ENCODE measurements at regions not wholly inside any gene's neighbourhood (a gene's known extent, or its start where the extent isn't known, plus 50 kb on each side); places are given as distances from the start of the nearest gene placed in this dataset.
A peak's percentile ranks its signal among the peaks of the same experiment; 100 is the strongest.

GRCh38 chr17:14701886-14702285 lies 401.0 kb downstream of the HS3ST3B1 start:
- H3K4me1 Mint-ChIP-seq (ENCODE audit: low read depth, unreplicated experiment): peaks cover 7% of the 10 kb centered on the region
- Histone ChIP-seq H3K27me3 (replicated peaks; ENCODE audit: control insufficient read depth, insufficient read depth, low read length) (no peaks in the 10 kb centered on the region), H3K9me3 (no peaks in the 10 kb centered on the region), H3K36me3 (ENCODE audit: control insufficient read depth, insufficient read depth, low read length) (no peaks in the 10 kb centered on the region), H3K4me3 (ENCODE audit: low read depth, low read length) (no peak overlapping the region), H3K4me1 (peaks cover 10% of the 10 kb centered on the region; the same call in 1 of the 2 replicates)
- no peak overlapping the region for H3K4me3 Mint-ChIP-seq (ENCODE audit: unreplicated experiment)
- H3K36me3 Mint-ChIP-seq (ENCODE audit: insufficient read depth, unreplicated experiment): no peaks in the 10 kb centered on the region
- intact Hi-C loops (cut with micrococcal nuclease; ENCODE audit: unreplicated experiment): no loop called here
- H3K9me3 Mint-ChIP-seq (ENCODE audit: unreplicated experiment): no peaks in the 10 kb centered on the region
- H3K27me3 Mint-ChIP-seq (ENCODE audit: insufficient read depth, unreplicated experiment): no peaks in the 10 kb centered on the region
- BruUV-seq (replicated peaks): no TSS peak
- no peak overlapping the region for H3K27ac Mint-ChIP-seq (ENCODE audit: unreplicated experiment)
- DNase-seq: no peak
- ChIA-PET POLR2A (no interaction called here), CTCF (no interaction called here)
- TF ChIP-seq, protein P1, sequence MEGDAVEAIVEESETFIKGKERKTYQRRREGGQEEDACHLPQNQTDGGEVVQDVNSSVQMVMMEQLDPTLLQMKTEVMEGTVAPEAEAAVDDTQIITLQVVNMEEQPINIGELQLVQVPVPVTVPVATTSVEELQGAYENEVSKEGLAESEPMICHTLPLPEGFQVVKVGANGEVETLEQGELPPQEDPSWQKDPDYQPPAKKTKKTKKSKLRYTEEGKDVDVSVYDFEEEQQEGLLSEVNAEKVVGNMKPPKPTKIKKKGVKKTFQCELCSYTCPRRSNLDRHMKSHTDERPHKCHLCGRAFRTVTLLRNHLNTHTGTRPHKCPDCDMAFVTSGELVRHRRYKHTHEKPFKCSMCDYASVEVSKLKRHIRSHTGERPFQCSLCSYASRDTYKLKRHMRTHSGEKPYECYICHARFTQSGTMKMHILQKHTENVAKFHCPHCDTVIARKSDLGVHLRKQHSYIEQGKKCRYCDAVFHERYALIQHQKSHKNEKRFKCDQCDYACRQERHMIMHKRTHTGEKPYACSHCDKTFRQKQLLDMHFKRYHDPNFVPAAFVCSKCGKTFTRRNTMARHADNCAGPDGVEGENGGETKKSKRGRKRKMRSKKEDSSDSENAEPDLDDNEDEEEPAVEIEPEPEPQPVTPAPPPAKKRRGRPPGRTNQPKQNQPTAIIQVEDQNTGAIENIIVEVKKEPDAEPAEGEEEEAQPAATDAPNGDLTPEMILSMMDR (IDR thresholded peaks at IDR 0.05; ENCODE audit: insufficient read depth in 1 of 2, low read depth in 1 of 2, low read length in 1 of 2, severe bottlenecking in 1 of 2, unreplicated experiment in 1 of 2): no peak

DNA sequence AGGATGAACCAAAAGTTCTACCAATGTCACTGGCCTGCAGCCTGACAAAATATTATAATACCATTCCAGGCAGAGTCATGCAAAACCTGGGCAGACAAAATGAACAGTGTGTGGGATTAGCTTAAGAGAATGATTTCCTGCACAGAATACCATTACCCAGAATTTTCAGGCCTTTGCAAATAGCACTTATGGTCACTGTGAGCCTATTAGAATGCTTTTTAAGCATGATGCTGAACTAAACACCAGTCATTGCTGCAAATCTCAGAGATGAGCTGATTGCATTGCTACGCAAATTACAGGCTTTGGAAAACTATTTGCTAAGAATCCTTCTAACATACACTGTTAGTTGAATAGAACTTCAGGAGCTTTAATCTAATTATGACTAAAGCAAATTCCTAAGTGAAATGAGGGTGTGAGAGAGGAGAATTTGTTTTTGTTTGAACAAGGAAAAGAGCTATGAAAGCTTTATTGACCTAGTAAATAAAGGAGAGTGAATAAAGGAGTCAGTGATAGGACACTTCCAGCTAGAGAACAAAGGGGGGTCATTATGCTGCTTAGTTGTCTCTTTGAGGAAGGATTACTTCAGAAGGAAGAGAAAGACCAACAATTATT lies 398.8 kb downstream of the HS3ST3B1 start:
- no peak overlapping the region for H3K4me3 Mint-ChIP-seq (ENCODE audit: unreplicated experiment)
- H3K27me3 Mint-ChIP-seq (ENCODE audit: insufficient read depth, unreplicated experiment): no peaks in the 10 kb centered on the region
- Histone ChIP-seq H3K36me3 (ENCODE audit: control insufficient read depth, insufficient read depth, low read length) (no peaks in the 10 kb centered on the region), H3K27me3 (replicated peaks; ENCODE audit: control insufficient read depth, insufficient read depth, low read length) (no peaks in the 10 kb centered on the region), H3K9me3 (no peaks in the 10 kb centered on the region), H3K4me3 (ENCODE audit: low read depth, low read length) (no peak overlapping the region), H3K4me1 (peaks cover 10% of the 10 kb centered on the region; the same call in 1 of the 2 replicates)
- H3K36me3 Mint-ChIP-seq (ENCODE audit: insufficient read depth, unreplicated experiment): no peaks in the 10 kb centered on the region
- intact Hi-C loops (cut with micrococcal nuclease; ENCODE audit: unreplicated experiment): no loop called here
- no peak overlapping the region for H3K27ac Mint-ChIP-seq (ENCODE audit: unreplicated experiment)
- ChIA-PET CTCF (interaction anchor here (0.7 kb wide), 1 partner anchor 8 kb away, joined by 3 read pairs; no protein-coding TSS in a partner anchor), POLR2A (no interaction called here)
- no TSS peak for BruUV-seq (replicated peaks)
- DNase-seq: peak in 1 of 2 experiments; percentile 8
- no peaks in the 10 kb centered on the region for H3K9me3 Mint-ChIP-seq (ENCODE audit: unreplicated experiment)
- TF ChIP-seq, protein P1 (IDR thresholded peaks at IDR 0.05; ENCODE audit: insufficient read depth in 1 of 2, low read depth in 1 of 2, low read length in 1 of 2, severe bottlenecking in 1 of 2, unreplicated experiment in 1 of 2): no peak
- H3K4me1 Mint-ChIP-seq (ENCODE audit: low read depth, unreplicated experiment): peaks cover 7% of the 10 kb centered on the region

DNA sequence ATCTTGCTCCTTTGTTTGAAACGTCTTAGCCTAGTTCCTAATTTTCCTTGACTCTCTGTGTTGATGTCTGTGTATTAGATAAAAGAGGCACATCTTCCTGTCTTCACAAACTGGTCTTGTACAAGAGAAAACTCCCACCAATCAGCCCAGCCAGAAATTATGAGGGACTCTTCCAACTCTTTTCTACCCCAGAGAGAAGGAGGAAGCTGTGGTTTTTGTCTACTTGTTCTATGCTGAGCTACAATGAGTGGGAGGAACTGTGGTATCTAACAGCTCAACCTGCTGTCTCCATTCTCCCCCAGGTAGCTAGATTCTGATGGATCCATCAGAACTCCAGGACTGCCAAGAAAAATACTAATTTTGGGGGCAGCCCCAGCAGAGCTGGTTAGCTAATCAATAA lies 392.5 kb downstream of the HS3ST3B1 start:
- no peaks in the 10 kb centered on the region for H3K27me3 ChIP-seq (replicated peaks; ENCODE audit: control insufficient read depth, insufficient read depth, low read length)
- no peak overlapping the region for H3K4me3 ChIP-seq (ENCODE audit: low read depth, low read length)
- H3K9me3 Mint-ChIP-seq (ENCODE audit: unreplicated experiment): peaks cover 9% of the 10 kb centered on the region
- TF ChIP-seq, protein P1 (IDR thresholded peaks at IDR 0.05; ENCODE audit: insufficient read depth in 1 of 2, low read depth in 1 of 2, low read length in 1 of 2, severe bottlenecking in 1 of 2, unreplicated experiment in 1 of 2): no peak
- H3K9me3 ChIP-seq: no peaks in the 10 kb centered on the region
- no peak overlapping the region for H3K27ac Mint-ChIP-seq (ENCODE audit: unreplicated experiment)
- H3K27me3 Mint-ChIP-seq (ENCODE audit: insufficient read depth, unreplicated experiment): no peaks in the 10 kb centered on the region
- H3K4me3 Mint-ChIP-seq (ENCODE audit: unreplicated experiment): no peak overlapping the region
- ChIA-PET POLR2A (no interaction called here), CTCF (no interaction called here)
- H3K4me1 ChIP-seq: no peaks in the 10 kb centered on the region
- intact Hi-C loops (cut with micrococcal nuclease; ENCODE audit: unreplicated experiment): no loop called here
- DNase-seq: no peak
- no peaks in the 10 kb centered on the region for H3K36me3 ChIP-seq (ENCODE audit: control insufficient read depth, insufficient read depth, low read length)
- H3K4me1 Mint-ChIP-seq (ENCODE audit: low read depth, unreplicated experiment): no peaks in the 10 kb centered on the region
- no TSS peak for BruUV-seq (replicated peaks)
- H3K36me3 Mint-ChIP-seq (ENCODE audit: insufficient read depth, unreplicated experiment): no peaks in the 10 kb centered on the region

Data from Caco-2 (cell line).